GM23248 (cell line): ENCODE measurements at regions not wholly inside any gene's neighbourhood (a gene's known extent, or its start where the extent isn't known, plus 50 kb on each side); places are given as distances from the start of the nearest gene placed in this dataset.

Source experiments
- EZH2 ChIP-seq: fragments of 200-600 bp; sonication (generic); IDR thresholded peaks from 2 replicates; pipeline ENCODE4 v1.6.1; 2018; ENCODE audit warnings: antibody characterized with exemption, mild to moderate bottlenecking; ENCODE audit not compliant: insufficient read depth, poor library complexity, severe bottlenecking
- EZH2phosphoT487 ChIP-seq: fragments of 200-600 bp; sonication (generic); IDR thresholded peaks from 2 replicates; pipeline ENCODE4 v1.6.1; 2018; ENCODE audit warnings: antibody characterized with exemption, moderate library complexity, mild to moderate bottlenecking, low read depth; ENCODE audit not compliant: insufficient read depth

- TF ChIP-seq EZH2phosphoT487 (no peak), EZH2 (no peak)
These were observed 317.5 kb upstream of the KITLG start for GRCh38 chr12:88897723-88898122.
